HCT116 (cell line): ENCODE measurements at regions not wholly inside any gene's neighbourhood (a gene's known extent, or its start where the extent isn't known, plus 50 kb on each side); places are given as distances from the start of the nearest gene placed in this dataset.

ENCODE experiments used
- ATAC-seq: fragments of 200-7000 bp; cut with Tn5 transposase; 2 replicates; pipeline ENCODE4 v1.9.1; 2020; ENCODE audit warnings: mild to moderate bottlenecking, moderate library complexity
- BruUV-seq: library from RNA; stranded (reverse); fragments of 400-500 nt; replicated peaks from 2 replicates; lab custom pipeline; 2021; lab: Mats Ljungman, UMichigan
- CTCF ChIA-PET: fragments of 300-600 bp; sonication (Branson Sonifier 250); formaldehyde crosslinking; loops from one replicate; lab custom pipeline; 2021; ENCODE audit warnings: antibody characterized with exemption; lab: Charles Lee
- POLR2A ChIA-PET: fragments of 300-600, 350-600 bp; sonication (Branson Sonifier 250); formaldehyde crosslinking; loops from one replicate; lab custom pipeline; 2021; ENCODE audit warnings: antibody characterized with exemption; lab: Charles Lee
- RAD21 ChIA-PET, 2 experiments: fragments of 300-600 bp; sonication (Branson Sonifier 250); formaldehyde crosslinking; loops; one replicate each; lab custom pipeline; 2023; ENCODE audit warnings: low total read pairs in 2 of 2; ENCODE audit not compliant: uncharacterized antibody in 2 of 2, unreplicated experiment in 2 of 2, low non-redundant PET in 1 of 2; lab: Charles Lee
- DNase-seq: peaks from one replicate; pipeline ENCODE4 v3.0.0-alpha.2; 2010; ENCODE audit warnings: low read depth, low spot score
- H2AFZ ChIP-seq: fragments of 200-600 bp; shearing (Covaris generic), sonication (generic); 2 replicates; pipeline ENCODE4 v1.6.1; 2017; ENCODE audit warnings: low read depth, mixed run types, mixed read lengths, antibody characterized with exemption, low read length; ENCODE audit not compliant: poor library complexity, severe bottlenecking
- H3K27ac ChIP-seq: 2 replicates; pipeline ENCODE4 v1.5.1; 2012; ENCODE audit warnings: low read depth, low read length
- H3K27me3 ChIP-seq: fragments of 200-600 bp; sonication (generic); 2 replicates; pipeline ENCODE4 v1.6.1; 2016; ENCODE audit warnings: mixed run types, low read length, mixed read lengths; ENCODE audit not compliant: insufficient read depth
- H3K36me3 ChIP-seq, 2 experiments: fragments of 200-500 bp in 1 of 2; fragments of 200-600 bp in 1 of 2; sonication (Bioruptor generic) in 1 of 2; sonication (generic) in 1 of 2; 2 replicates each; pipeline versions ENCODE4 v1.5.1 to v1.6.1; 2014 to 2016; ENCODE audit warnings: low read length in 2 of 2, inconsistent platforms in 1 of 2, mixed read lengths in 1 of 2, mixed run types in 1 of 2; ENCODE audit not compliant: insufficient read depth in 2 of 2, control insufficient read depth in 1 of 2
- H3K4me1 ChIP-seq, 2 experiments: fragments of 200-600 bp in 1 of 2; sonication (generic) in 1 of 2; 2 replicates each; pipeline versions ENCODE4 v1.5.1 to v1.6.1; 2012 to 2017; ENCODE audit warnings: low read length in 2 of 2, inconsistent platforms in 1 of 2, mild to moderate bottlenecking in 1 of 2, mixed read lengths in 1 of 2, mixed run types in 1 of 2, moderate library complexity in 1 of 2; ENCODE audit not compliant: insufficient read depth in 2 of 2, control insufficient read depth in 1 of 2
- H3K4me2 ChIP-seq: fragments of 200-600 bp; sonication (generic); 2 replicates; pipeline ENCODE4 v1.6.1; 2017; ENCODE audit warnings: mixed run types, low read length, mixed read lengths
- H3K4me3 ChIP-seq, 2 experiments: fragments of 200-600 bp in 1 of 2; sonication (generic) in 1 of 2; replicated peaks in 1 of 2; 2 replicates each; pipeline ENCODE4 v1.5.1; 2011 to 2016; ENCODE audit warnings: low read length in 2 of 2, control low read depth in 1 of 2, low read depth in 1 of 2, mild to moderate bottlenecking in 1 of 2, mixed read lengths in 1 of 2, mixed run types in 1 of 2
- H3K79me2 ChIP-seq: fragments of 200-600 bp; sonication (generic); 2 replicates; pipeline ENCODE4 v1.6.1; 2017; ENCODE audit warnings: mild to moderate bottlenecking, mixed run types, low read length, moderate library complexity, mixed read lengths; ENCODE audit not compliant: insufficient read depth
- H3K9ac ChIP-seq: fragments of 200-600 bp; sonication (generic); 2 replicates; pipeline ENCODE4 v1.6.1; 2016; ENCODE audit warnings: low read length, mixed read lengths
- H3K9me2 ChIP-seq: fragments of 200-600 bp; sonication (generic), shearing (Covaris generic); 2 replicates; pipeline ENCODE4 v1.6.1; 2017; ENCODE audit warnings: mixed run types, mild to moderate bottlenecking, moderate library complexity; ENCODE audit not compliant: insufficient read depth
- H3K9me3 ChIP-seq, 2 experiments: fragments of 200-500 bp in 1 of 2; fragments of 200-600 bp in 1 of 2; sonication (Bioruptor generic) in 1 of 2; sonication (generic) in 1 of 2; 2 replicates each; pipeline ENCODE4 v1.6.1; 2014 to 2017; ENCODE audit warnings: low read length in 2 of 2, mixed read lengths in 2 of 2, inconsistent platforms in 1 of 2, low read depth in 1 of 2, mild to moderate bottlenecking in 1 of 2, mixed run types in 1 of 2, moderate library complexity in 1 of 2; ENCODE audit not compliant: control insufficient read depth in 1 of 2, insufficient read depth in 1 of 2
- H4K20me1 ChIP-seq: fragments of 200-600 bp; sonication (generic), shearing (Covaris generic); 2 replicates; pipeline ENCODE4 v1.6.1; 2017; ENCODE audit warnings: mixed run types, mild to moderate bottlenecking, moderate library complexity; ENCODE audit not compliant: insufficient read depth
- CBX3 ChIP-seq: IDR thresholded peaks from 2 replicates; pipeline ENCODE4 v1.6.1; 2012; ENCODE audit warnings: low read depth
- CEBPB ChIP-seq: IDR thresholded peaks from 2 replicates; pipeline ENCODE4 v1.6.1; 2012; ENCODE audit warnings: low read depth
- EGR1 ChIP-seq: IDR thresholded peaks from 2 replicates; pipeline ENCODE4 v1.6.1; 2012; ENCODE audit warnings: low read depth
- EZH2 ChIP-seq: fragments of 200-600 bp; sonication (generic); IDR thresholded peaks from 2 replicates; pipeline ENCODE4 v1.6.1; 2017; ENCODE audit warnings: antibody characterized with exemption, mixed run types
- RAD21 ChIP-seq: IDR thresholded peaks from 2 replicates; pipeline ENCODE4 v1.6.1; 2012; ENCODE audit warnings: low read depth, mild to moderate bottlenecking
- SP1 ChIP-seq: IDR thresholded peaks from 2 replicates; pipeline ENCODE4 v1.6.1; 2012; ENCODE audit warnings: low read depth
- YY1 ChIP-seq: IDR thresholded peaks from 2 replicates; pipeline ENCODE4 v1.6.1; 2011; ENCODE audit warnings: low read length, low read depth, moderate library complexity, mild to moderate bottlenecking; ENCODE audit not compliant: insufficient replicate concordance; ENCODE audit errors: extremely low read depth
- ZNF274 ChIP-seq: fragments of 200-500 bp; sonication (Bioruptor generic); IDR thresholded peaks from 2 replicates; pipeline ENCODE4 v1.6.1; 2014; ENCODE audit warnings: mild to moderate bottlenecking, low read depth, low read length, inconsistent platforms
- intact Hi-C: fragments of 100-400 bp; cut with micrococcal nuclease; formaldehyde crosslinking; loops from 2 replicates; pipeline ENCODE4 v1.10.0; 2022
- TF ChIP-seq, protein P1 (sequence below): IDR thresholded peaks from 2 replicates; pipeline ENCODE4 v1.6.1; 2012
- TF ChIP-seq, protein P2 (sequence below): IDR thresholded peaks from 2 replicates; pipeline ENCODE4 v1.6.1; 2011; ENCODE audit warnings: mild to moderate bottlenecking, low read length, moderate library complexity; ENCODE audit not compliant: insufficient replicate concordance; ENCODE audit errors: extremely low read depth
- TF ChIP-seq, protein P3 (sequence below): IDR thresholded peaks from 2 replicates; pipeline ENCODE4 v1.6.1; 2012
- TF ChIP-seq, protein P4 (sequence below), 3 experiments: fragments of 200-600 bp in 1 of 3; sonication (generic) in 1 of 3; IDR thresholded peaks in 2 of 3; conservative IDR thresholded peaks in 1 of 3; 2 replicates each; pipeline ENCODE4 v1.5.1; 2012 to 2017; ENCODE audit warnings: low read depth in 2 of 3, low read length in 2 of 3, antibody characterized with exemption in 1 of 3, borderline replicate concordance in 1 of 3, control low read depth in 1 of 3, mild to moderate bottlenecking in 1 of 3, mixed read lengths in 1 of 3, mixed run types in 1 of 3, moderate library complexity in 1 of 3; ENCODE audit not compliant: insufficient read depth in 1 of 3

DNA sequence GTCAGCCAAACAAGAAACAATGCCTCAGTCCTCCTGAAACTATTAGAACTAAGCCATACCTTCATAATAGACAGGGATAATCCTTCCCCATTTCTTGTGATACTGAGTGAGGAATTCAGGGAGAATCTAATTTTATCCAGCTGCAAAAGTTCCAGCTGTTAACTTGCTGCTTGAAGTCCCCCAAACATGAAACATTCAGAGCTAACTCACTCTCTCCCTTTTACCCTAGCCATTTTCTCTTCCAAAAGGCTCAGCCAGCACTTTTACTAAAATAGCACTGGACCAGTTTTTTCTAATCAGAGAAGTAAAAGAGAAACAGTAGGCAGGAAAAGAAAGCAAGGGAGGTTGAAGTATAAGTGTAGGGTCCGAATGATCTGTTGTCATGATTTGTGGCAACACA is 268.1 kb downstream of the TAFA4 start:
- no peaks in the 10 kb centered on the region for H3K9me3 ChIP-seq
- H3K4me3 ChIP-seq = no peak overlapping the region
- H3K27ac ChIP-seq = no peak overlapping the region
- no peak overlapping the region for H3K4me2 ChIP-seq
- no peak overlapping the region for H2AFZ ChIP-seq
- ChIA-PET RAD21 (no interaction called here), POLR2A (no interaction called here), CTCF (no interaction called here)
- H3K9me2 ChIP-seq = no peaks in the 10 kb centered on the region
- ATAC-seq = no peak
- TF ChIP-seq, protein P1, sequence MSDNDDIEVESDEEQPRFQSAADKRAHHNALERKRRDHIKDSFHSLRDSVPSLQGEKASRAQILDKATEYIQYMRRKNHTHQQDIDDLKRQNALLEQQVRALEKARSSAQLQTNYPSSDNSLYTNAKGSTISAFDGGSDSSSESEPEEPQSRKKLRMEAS = no peak
- TF ChIP-seq, protein P2, sequence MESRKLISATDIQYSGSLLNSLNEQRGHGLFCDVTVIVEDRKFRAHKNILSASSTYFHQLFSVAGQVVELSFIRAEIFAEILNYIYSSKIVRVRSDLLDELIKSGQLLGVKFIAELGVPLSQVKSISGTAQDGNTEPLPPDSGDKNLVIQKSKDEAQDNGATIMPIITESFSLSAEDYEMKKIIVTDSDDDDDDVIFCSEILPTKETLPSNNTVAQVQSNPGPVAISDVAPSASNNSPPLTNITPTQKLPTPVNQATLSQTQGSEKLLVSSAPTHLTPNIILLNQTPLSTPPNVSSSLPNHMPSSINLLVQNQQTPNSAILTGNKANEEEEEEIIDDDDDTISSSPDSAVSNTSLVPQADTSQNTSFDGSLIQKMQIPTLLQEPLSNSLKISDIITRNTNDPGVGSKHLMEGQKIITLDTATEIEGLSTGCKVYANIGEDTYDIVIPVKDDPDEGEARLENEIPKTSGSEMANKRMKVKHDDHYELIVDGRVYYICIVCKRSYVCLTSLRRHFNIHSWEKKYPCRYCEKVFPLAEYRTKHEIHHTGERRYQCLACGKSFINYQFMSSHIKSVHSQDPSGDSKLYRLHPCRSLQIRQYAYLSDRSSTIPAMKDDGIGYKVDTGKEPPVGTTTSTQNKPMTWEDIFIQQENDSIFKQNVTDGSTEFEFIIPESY = no peak
- no peak for TF ChIP-seq EZH2
- TF ChIP-seq SP1 = no peak
- TF ChIP-seq ZNF274 = no peak
- no peak for TF ChIP-seq EGR1
- TF ChIP-seq, protein P3, sequence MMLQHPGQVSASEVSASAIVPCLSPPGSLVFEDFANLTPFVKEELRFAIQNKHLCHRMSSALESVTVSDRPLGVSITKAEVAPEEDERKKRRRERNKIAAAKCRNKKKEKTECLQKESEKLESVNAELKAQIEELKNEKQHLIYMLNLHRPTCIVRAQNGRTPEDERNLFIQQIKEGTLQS = no peak
- no peak for TF ChIP-seq CBX3
- no peak for TF ChIP-seq CEBPB
- TF ChIP-seq RAD21 = no peak
- TF ChIP-seq, protein P4, sequence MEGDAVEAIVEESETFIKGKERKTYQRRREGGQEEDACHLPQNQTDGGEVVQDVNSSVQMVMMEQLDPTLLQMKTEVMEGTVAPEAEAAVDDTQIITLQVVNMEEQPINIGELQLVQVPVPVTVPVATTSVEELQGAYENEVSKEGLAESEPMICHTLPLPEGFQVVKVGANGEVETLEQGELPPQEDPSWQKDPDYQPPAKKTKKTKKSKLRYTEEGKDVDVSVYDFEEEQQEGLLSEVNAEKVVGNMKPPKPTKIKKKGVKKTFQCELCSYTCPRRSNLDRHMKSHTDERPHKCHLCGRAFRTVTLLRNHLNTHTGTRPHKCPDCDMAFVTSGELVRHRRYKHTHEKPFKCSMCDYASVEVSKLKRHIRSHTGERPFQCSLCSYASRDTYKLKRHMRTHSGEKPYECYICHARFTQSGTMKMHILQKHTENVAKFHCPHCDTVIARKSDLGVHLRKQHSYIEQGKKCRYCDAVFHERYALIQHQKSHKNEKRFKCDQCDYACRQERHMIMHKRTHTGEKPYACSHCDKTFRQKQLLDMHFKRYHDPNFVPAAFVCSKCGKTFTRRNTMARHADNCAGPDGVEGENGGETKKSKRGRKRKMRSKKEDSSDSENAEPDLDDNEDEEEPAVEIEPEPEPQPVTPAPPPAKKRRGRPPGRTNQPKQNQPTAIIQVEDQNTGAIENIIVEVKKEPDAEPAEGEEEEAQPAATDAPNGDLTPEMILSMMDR (IDR thresholded peaks at IDR 0.05 in 2 of 3, conservative IDR thresholded peaks at IDR 0.05 in 1 of 3; ENCODE audit: borderline replicate concordance in 1 of 3, insufficient read depth in 1 of 3, low read depth in 2 of 3, low read length in 2 of 3) = no peak
- TF ChIP-seq YY1 = no peak
- no peaks in the 10 kb centered on the region for H4K20me1 ChIP-seq
- no TSS peak for BruUV-seq
- no peaks in the 10 kb centered on the region for H3K4me1 ChIP-seq
- H3K36me3 ChIP-seq = no peaks in the 10 kb centered on the region
- no peaks in the 10 kb centered on the region for H3K79me2 ChIP-seq
- intact Hi-C loops = no loop called here
- DNase-seq = no peak
- no peak overlapping the region for H3K9ac ChIP-seq
- H3K27me3 ChIP-seq = no peaks in the 10 kb centered on the region
